ENCODE measurements at regions not wholly inside any gene's neighbourhood (a gene's known extent, or its start where the extent isn't known, plus 50 kb on each side); places are given as distances from the start of the nearest gene placed in this dataset.

DNA sequence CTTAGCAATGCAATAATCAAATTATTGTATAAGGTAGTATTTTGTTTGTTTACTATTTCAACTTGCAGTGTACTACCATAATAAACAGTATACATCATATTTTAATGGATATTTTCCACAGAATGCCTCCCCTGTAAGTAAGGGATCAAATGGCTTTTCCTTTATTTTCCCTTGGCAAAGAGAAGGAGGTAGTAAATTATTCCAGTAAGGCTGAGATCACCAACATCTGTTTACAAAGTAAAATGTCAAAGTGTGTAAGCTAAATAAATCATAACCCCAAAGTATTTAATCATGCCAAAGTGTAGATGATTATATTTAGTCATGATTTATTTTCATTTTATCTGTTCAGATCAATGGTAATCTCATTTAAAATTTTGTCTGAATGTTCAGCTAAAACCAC lies 537.6 kb downstream of the PRDM9 start:
- Histone ChIP-seq H3K9ac (ENCODE audit: insufficient read depth, low read depth, low read length) (no peak overlapping the region), H4K20me1 (ENCODE audit: insufficient read depth, low read length) (no peaks in the 10 kb centered on the region), H3K36me3 (replicated peaks in 1 of 2; ENCODE audit: control insufficient read depth in 1 of 2, insufficient read depth in 2 of 2, low read length in 2 of 2) (no peaks in the 10 kb centered on the region), H3K79me2 (ENCODE audit: insufficient read depth, low read length) (no peaks in the 10 kb centered on the region), H3K4me3 (replicated peaks in 1 of 3; ENCODE audit: insufficient read depth in 1 of 3, low read depth in 2 of 3, low read length in 3 of 3) (no peak overlapping the region), H3K4me2 (ENCODE audit: low read depth, low read length) (no peak overlapping the region), H2AFZ (ENCODE audit: low read length) (no peak overlapping the region), H3K9me3 (ENCODE audit: low read length) (peaks cover 69% of the 10 kb centered on the region), H3K27me3 (ENCODE audit: control insufficient read depth in 1 of 2, insufficient read depth in 2 of 2, low read length in 2 of 2) (no peaks in the 10 kb centered on the region), H3K4me1 (ENCODE audit: insufficient read depth, low read length) (no peaks in the 10 kb centered on the region), H3K27ac (ENCODE audit: extremely low read length, insufficient read depth, low read length) (no peak overlapping the region)
- ChIA-PET CTCF (ENCODE audit: low intra/inter-chr PET ratio, low total read pairs) (no interaction called here), POLR2A (no interaction called here)
- no TSS peak for BruUV-seq (replicated peaks)
- intact Hi-C loops (cut with micrococcal nuclease; ENCODE audit: unreplicated experiment), result no loop called here
- in situ Hi-C loops (cut with HindIII; ENCODE audit: extremely low pct_ligation_motif_present, low pct_unique_long_range_greater_than_20kb), result no loop called here
- DNase-seq (ENCODE audit: low spot score) (no peak), ATAC-seq (no peak), FAIRE-seq (no peak)
- TF ChIP-seq ZNF230 (CRISPR knock-in tag; IDR thresholded peaks at IDR 0.05) (no peak), SALL1 (CRISPR knock-in tag; IDR thresholded peaks at IDR 0.05) (no peak), ZNF296 (CRISPR knock-in tag; conservative IDR thresholded peaks at IDR 0.05) (no peak), FIP1L1 (IDR thresholded peaks at IDR 0.05; ENCODE audit: borderline replicate concordance, insufficient read depth, low read depth, low read length) (no peak), ZFP62 (CRISPR knock-in tag; IDR thresholded peaks at IDR 0.05) (no peak), ZNF589 (CRISPR knock-in tag; conservative IDR thresholded peaks at IDR 0.05) (no peak)
- TF ChIP-seq, protein P1, sequence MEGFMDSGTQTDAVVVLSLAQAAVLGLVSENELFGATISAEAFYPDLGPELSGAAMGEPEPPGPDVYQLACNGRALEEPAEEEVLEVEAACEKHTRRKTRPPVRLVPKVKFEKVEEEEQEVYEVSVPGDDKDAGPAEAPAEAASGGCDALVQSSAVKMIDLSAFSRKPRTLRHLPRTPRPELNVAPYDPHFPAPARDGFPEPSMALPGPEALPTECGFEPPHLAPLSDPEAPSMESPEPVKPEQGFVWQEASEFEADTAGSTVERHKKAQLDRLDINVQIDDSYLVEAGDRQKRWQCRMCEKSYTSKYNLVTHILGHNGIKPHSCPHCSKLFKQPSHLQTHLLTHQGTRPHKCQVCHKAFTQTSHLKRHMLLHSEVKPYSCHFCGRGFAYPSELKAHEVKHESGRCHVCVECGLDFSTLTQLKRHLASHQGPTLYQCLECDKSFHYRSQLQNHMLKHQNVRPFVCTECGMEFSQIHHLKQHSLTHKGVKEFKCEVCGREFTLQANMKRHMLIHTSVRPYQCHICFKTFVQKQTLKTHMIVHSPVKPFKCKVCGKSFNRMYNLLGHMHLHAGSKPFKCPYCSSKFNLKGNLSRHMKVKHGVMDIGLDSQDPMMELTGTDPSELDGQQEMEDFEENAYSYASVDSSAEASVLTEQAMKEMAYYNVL (CRISPR knock-in tag; IDR thresholded peaks at IDR 0.05; ENCODE audit: borderline replicate concordance), result no peak
- TF ChIP-seq, protein P2, sequence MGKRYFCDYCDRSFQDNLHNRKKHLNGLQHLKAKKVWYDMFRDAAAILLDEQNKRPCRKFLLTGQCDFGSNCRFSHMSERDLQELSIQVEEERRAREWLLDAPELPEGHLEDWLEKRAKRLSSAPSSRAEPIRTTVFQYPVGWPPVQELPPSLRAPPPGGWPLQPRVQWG (CRISPR knock-in tag; IDR thresholded peaks at IDR 0.05; ENCODE audit: borderline replicate concordance, low read depth), result no peak
- TF ChIP-seq, protein P3, sequence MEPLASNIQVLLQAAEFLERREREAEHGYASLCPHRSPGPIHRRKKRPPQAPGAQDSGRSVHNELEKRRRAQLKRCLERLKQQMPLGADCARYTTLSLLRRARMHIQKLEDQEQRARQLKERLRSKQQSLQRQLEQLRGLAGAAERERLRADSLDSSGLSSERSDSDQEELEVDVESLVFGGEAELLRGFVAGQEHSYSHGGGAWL (CRISPR knock-in tag; IDR thresholded peaks at IDR 0.05), result no peak

Measured in HepG2 (cell line).